Endothelial cell of umbilical vein (primary cell): ENCODE measurements at regions not wholly inside any gene's neighbourhood (a gene's known extent, or its start where the extent isn't known, plus 50 kb on each side); places are given as distances from the start of the nearest gene placed in this dataset.

Experiments
- BruUV-seq: library from RNA; stranded (reverse); fragments of 400-500 nt; replicated peaks from 2 replicates; lab custom pipeline; 2021; lab: Mats Ljungman, UMichigan
- CTCF ChIA-PET: fragments of 300-600, 350-600 bp; sonication (Branson Sonifier 250); formaldehyde crosslinking; loops from one replicate; lab custom pipeline; 2021; ENCODE audit warnings: antibody characterized with exemption, inconsistent platforms; lab: Charles Lee
- POLR2A ChIA-PET: fragments of 300-600, 350-600 bp; sonication (Branson Sonifier 250); formaldehyde crosslinking; loops from one replicate; lab custom pipeline; 2021; ENCODE audit warnings: antibody characterized with exemption, inconsistent platforms; lab: Charles Lee
- DNase-seq: peaks from one replicate; pipeline ENCODE4 v3.0.0-alpha.2; 2011; ENCODE audit warnings: low read depth, low spot score
- FAIRE-seq: peaks from 2 replicates; lab custom pipeline; 2011; peaks lifted over from hg19 to GRCh38; lab: Jason Lieb, UNC
- H2AFZ ChIP-seq: 2 replicates; pipeline ENCODE4 v1.6.0; 2012; ENCODE audit warnings: low read depth, low read length, control low read depth, inconsistent platforms
- H3K27ac ChIP-seq: 2 replicates; pipeline ENCODE4 v1.5.1; 2011; ENCODE audit warnings: low read depth, mild to moderate bottlenecking, control low read depth, low read length, moderate library complexity; ENCODE audit not compliant: insufficient read depth
- H3K27me3 ChIP-seq, 2 experiments: 2 replicates each; pipeline versions ENCODE4 v1.6.0 to v1.6.1; 2011; ENCODE audit warnings: low read length in 2 of 2, mixed read lengths in 1 of 2; ENCODE audit not compliant: control insufficient read depth in 2 of 2, insufficient read depth in 2 of 2
- H3K36me3 ChIP-seq, 2 experiments: 2 replicates in 1 of 2; 3 replicates in 1 of 2; pipeline ENCODE4 v1.5.1; 2011; ENCODE audit warnings: low read length in 2 of 2, mild to moderate bottlenecking in 1 of 2, moderate library complexity in 1 of 2; ENCODE audit not compliant: control insufficient read depth in 2 of 2, insufficient read depth in 2 of 2; ENCODE audit errors: extremely low read depth in 1 of 2
- H3K4me1 ChIP-seq: 3 replicates; pipeline ENCODE4 v1.5.1; 2011; ENCODE audit warnings: mild to moderate bottlenecking, low read length; ENCODE audit not compliant: control insufficient read depth, insufficient read depth; ENCODE audit errors: extremely low read depth
- H3K4me2 ChIP-seq: 2 replicates; pipeline ENCODE4 v1.6.1; 2011; ENCODE audit warnings: low read length, control low read depth, mixed read lengths; ENCODE audit not compliant: insufficient read depth
- H3K4me3 ChIP-seq, 3 experiments: fragments of 200-600 bp in 1 of 3; sonication (generic), shearing (Covaris generic) in 1 of 3; replicated peaks in 1 of 3; 2 replicates each; pipeline ENCODE4 v1.5.1; 2011 to 2016; ENCODE audit warnings: control low read depth in 3 of 3, low read length in 3 of 3, mild to moderate bottlenecking in 2 of 3, inconsistent platforms in 1 of 3, low read depth in 1 of 3, moderate library complexity in 1 of 3; ENCODE audit not compliant: insufficient read depth in 1 of 3
- H3K79me2 ChIP-seq: 2 replicates; pipeline ENCODE4 v1.6.0; 2012; ENCODE audit warnings: low read length, inconsistent platforms; ENCODE audit not compliant: control insufficient read depth, insufficient read depth
- H3K9ac ChIP-seq: replicated peaks from 2 replicates; pipeline ENCODE3; 2011; ENCODE audit warnings: low read length, control low read depth; ENCODE audit not compliant: insufficient read depth; ENCODE audit errors: extremely low read depth
- H3K9me1 ChIP-seq: replicated peaks from 3 replicates; pipeline ENCODE4 v1.6.0; 2011; ENCODE audit warnings: mild to moderate bottlenecking, low read length; ENCODE audit not compliant: control insufficient read depth, insufficient read depth; ENCODE audit errors: extremely low read depth
- H3K9me3 ChIP-seq: replicated peaks from 2 replicates; pipeline ENCODE4 v1.5.1; 2012; ENCODE audit warnings: low read length, inconsistent platforms; ENCODE audit not compliant: control insufficient read depth, insufficient read depth
- H4K20me1 ChIP-seq: replicated peaks from 2 replicates; pipeline ENCODE3; 2011; ENCODE audit warnings: mild to moderate bottlenecking, low read length; ENCODE audit not compliant: control insufficient read depth, insufficient read depth; ENCODE audit errors: extremely low read depth
- CTCF ChIP-seq, 2 donors: IDR thresholded peaks; 1 replicate in 1 of 2; 2 replicates in 1 of 2; pipeline ENCODE4 v1.5.1; 2011; ENCODE audit warnings: low read length in 2 of 2, mild to moderate bottlenecking in 2 of 2, moderate library complexity in 2 of 2, control low read depth in 1 of 2, inconsistent platforms in 1 of 2, low read depth in 1 of 2; ENCODE audit not compliant: insufficient read depth in 1 of 2; ENCODE audit errors: extremely low read depth in 1 of 2
- EZH2 ChIP-seq: IDR thresholded peaks from 2 replicates; pipeline ENCODE4 v1.6.1; 2012; ENCODE audit warnings: borderline replicate concordance, low read depth, mild to moderate bottlenecking, moderate library complexity, low read length, inconsistent platforms; ENCODE audit not compliant: severe bottlenecking
- FOS ChIP-seq: IDR thresholded peaks from 2 replicates; pipeline ENCODE4 v1.6.1; 2011; ENCODE audit warnings: mild to moderate bottlenecking, low read length, moderate library complexity, borderline replicate concordance; ENCODE audit not compliant: insufficient read depth
- GATA2 ChIP-seq: IDR thresholded peaks from 2 replicates; pipeline ENCODE4 v1.7.0; 2011; ENCODE audit warnings: low read depth, mild to moderate bottlenecking, moderate library complexity, mixed read lengths, low read length; ENCODE audit not compliant: insufficient read length, insufficient read depth
- JUN ChIP-seq: IDR thresholded peaks from 2 replicates; pipeline ENCODE4 v1.6.1; 2011; ENCODE audit warnings: borderline replicate concordance, low read depth; ENCODE audit not compliant: insufficient read length, insufficient read depth
- MAX ChIP-seq: IDR thresholded peaks from 2 replicates; pipeline ENCODE4 v1.6.1; 2011; ENCODE audit not compliant: insufficient read depth, insufficient read length
- MYC ChIP-seq: IDR thresholded peaks from one replicate; pipeline ENCODE4 v1.6.1; 2011; ENCODE audit warnings: mild to moderate bottlenecking, low read depth, low read length
- POLR2A ChIP-seq: IDR thresholded peaks from 2 replicates; pipeline ENCODE4 v1.6.1; 2012; ENCODE audit warnings: low read depth, mild to moderate bottlenecking, control low read depth, low read length
- POLR2AphosphoS5 ChIP-seq: IDR thresholded peaks from 2 replicates; pipeline ENCODE4 v1.6.1; 2012; ENCODE audit warnings: low read depth, mild to moderate bottlenecking, control low read depth, low read length, moderate library complexity; ENCODE audit not compliant: insufficient read depth
- dilution Hi-C: fragments of 300-500 bp; cut with MboI; formaldehyde crosslinking; loops from one replicate; pipeline ENCODE4 v1.15.0; 2019; ENCODE audit warnings: low sequenced_read_pairs; ENCODE audit not compliant: extremely low pct_ligation_motif_present
- intact Hi-C: fragments of 100-400 bp; cut with micrococcal nuclease; formaldehyde crosslinking; loops from one replicate; pipeline ENCODE4 v1.10.0; 2022

GRCh38 chr4:56272003-56272402 is 115.3 kb downstream of the AASDH start:
- ChIA-PET POLR2A (no interaction called here), CTCF (no interaction called here)
- no peak overlapping the region for H3K4me3 ChIP-seq
- TF ChIP-seq POLR2A (no peak), GATA2 (no peak), MAX (no peak)
- H3K9me3 ChIP-seq, result no peaks in the 10 kb centered on the region
- intact Hi-C loops, result no loop called here
- dilution Hi-C loops, result no loop called here
- H3K9ac ChIP-seq, result no peak overlapping the region
- no peaks in the 10 kb centered on the region for H3K4me1 ChIP-seq
- no peak for FAIRE-seq
- no peaks in the 10 kb centered on the region for H3K9me1 ChIP-seq
- no peak overlapping the region for H3K4me2 ChIP-seq
- H3K79me2 ChIP-seq, result no peaks in the 10 kb centered on the region
- no peak overlapping the region for H2AFZ ChIP-seq
- H3K27ac ChIP-seq, result no peak overlapping the region
- BruUV-seq, result no TSS peak
- H4K20me1 ChIP-seq, result no peaks in the 10 kb centered on the region
- no peak for DNase-seq
- H3K27me3 ChIP-seq, result peaks cover 0 to 5% of the 10 kb centered on the region in 2 experiments
- no peaks in the 10 kb centered on the region for H3K36me3 ChIP-seq

- H3K4me3 ChIP-seq, result no peak overlapping the region
- no peaks in the 10 kb centered on the region for H4K20me1 ChIP-seq
- FAIRE-seq (no peak), DNase-seq (no peak)
- H3K9ac ChIP-seq, result no peak overlapping the region
- no peaks in the 10 kb centered on the region for H3K9me3 ChIP-seq
- peaks cover 0 to 2% of the 10 kb centered on the region in 2 experiments for H3K27me3 ChIP-seq
- no peaks in the 10 kb centered on the region for H3K79me2 ChIP-seq
- intact Hi-C loops (no loop called here), dilution Hi-C loops (no loop called here)
- TF ChIP-seq CTCF (IDR thresholded peaks at IDR 0.05; ENCODE audit: extremely low read depth in 1 of 2, insufficient read depth in 1 of 2, low read depth in 1 of 2, low read length in 2 of 2), result no peak
- TF ChIP-seq JUN, result no peak
- TF ChIP-seq GATA2, result no peak
- TF ChIP-seq POLR2AphosphoS5, result no peak
- no peak for TF ChIP-seq MAX
- no peak for TF ChIP-seq FOS
- no peak for TF ChIP-seq EZH2
- no peak for TF ChIP-seq MYC
- no peak for TF ChIP-seq POLR2A
- no peak overlapping the region for H2AFZ ChIP-seq
- H3K27ac ChIP-seq, result no peak overlapping the region
- H3K36me3 ChIP-seq, result no peaks in the 10 kb centered on the region
- CTCF ChIA-PET, result no interaction called here
- no peak overlapping the region for H3K4me2 ChIP-seq
- BruUV-seq, result no TSS peak
- POLR2A ChIA-PET, result no interaction called here
- no peaks in the 10 kb centered on the region for H3K9me1 ChIP-seq
- no peaks in the 10 kb centered on the region for H3K4me1 ChIP-seq
These were observed 116.2 kb downstream of the AASDH start for GRCh38 chr4:56271131-56271530.
